ENCODE measurements at regions not wholly inside any gene's neighbourhood (a gene's known extent, or its start where the extent isn't known, plus 50 kb on each side); places are given as distances from the start of the nearest gene placed in this dataset.
"Not testable (repeated sequence)": the region's sequence is repeated elsewhere in the genome, so short reads cannot be mapped to it uniquely, and the experiment has no call there.

- not testable (repeated sequence) for TF ChIP-seq CTCF (IDR thresholded peaks at IDR 0.05; ENCODE audit: insufficient read depth, low read depth, low read length); EZH2 (IDR thresholded peaks at IDR 0.05; ENCODE audit: insufficient read depth, low read length)
These were observed 72.1 kb upstream of the THOC3 start for GRCh38 chr5:176040105-176040801.
